Gastroesophageal sphincter (tissue), 4 donors: ENCODE measurements at regions not wholly inside any gene's neighbourhood (a gene's known extent, or its start where the extent isn't known, plus 50 kb on each side); places are given as distances from the start of the nearest gene placed in this dataset.

Experiments
- ATAC-seq: fragments of 150-250 bp; one replicate; pipeline ENCODE4 v1.9.1; 2016; ENCODE audit warnings: mild to moderate bottlenecking, moderate library complexity
- H3K27ac ChIP-seq, 4 donors: fragments of 200-600 bp; sonication (generic) in 3 of 4; 1 replicate in 3 of 4; 2 replicates in 1 of 4; pipeline ENCODE4 v1.5.1; 2016 to 2019
- H3K27me3 ChIP-seq: fragments of 200-600 bp; sonication (generic); one replicate; pipeline ENCODE4 v1.5.1; 2019
- H3K36me3 ChIP-seq, 2 donors: fragments of 200-600 bp; sonication (generic); one replicate each; pipeline ENCODE4 v1.5.1; 2019; ENCODE audit warnings: control low read depth in 1 of 2
- H3K4me1 ChIP-seq, 3 donors: fragments of 200-600 bp; sonication (generic); 1 replicate in 2 of 3; 2 replicates in 1 of 3; pipeline ENCODE4 v1.5.1; 2016 to 2019; ENCODE audit warnings: control low read depth in 2 of 3
- H3K4me3 ChIP-seq, 2 donors: fragments of 200-600 bp; sonication (generic); one replicate each; pipeline ENCODE4 v1.5.1; 2019; ENCODE audit warnings: mild to moderate bottlenecking in 1 of 2, moderate library complexity in 1 of 2
- H3K9me3 ChIP-seq, 3 donors: fragments of 200-600 bp; sonication (generic); one replicate each; pipeline ENCODE4 v1.5.1; 2017 to 2019; ENCODE audit warnings: control low read depth in 2 of 3
- CTCF ChIP-seq, 4 experiments: fragments of 200-600 bp in 2 of 4; fragments of 450-650 bp in 2 of 4; sonication (generic) in 1 of 4; IDR thresholded peaks; one replicate each; pipeline ENCODE4 v1.5.1; 2017 to 2019; ENCODE audit warnings: antibody characterized with exemption in 4 of 4, mild to moderate bottlenecking in 2 of 4, moderate library complexity in 2 of 4
- EP300 ChIP-seq: sonication (generic); formaldehyde crosslinking; IDR thresholded peaks from one replicate; pipeline ENCODE4 v1.6.1; 2017; ENCODE audit warnings: antibody characterized with exemption, mild to moderate bottlenecking
- POLR2A ChIP-seq, 2 donors: fragments of 450-650 bp; IDR thresholded peaks; one replicate each; pipeline ENCODE4 v1.6.1; 2017; ENCODE audit warnings: antibody characterized with exemption in 2 of 2, mild to moderate bottlenecking in 2 of 2, moderate library complexity in 1 of 2
- POLR2AphosphoS5 ChIP-seq: sonication (generic); formaldehyde crosslinking; IDR thresholded peaks from one replicate; pipeline ENCODE4 v1.6.1; 2017; ENCODE audit warnings: antibody characterized with exemption
- whole genome bisulfite sequencing, 2 donors: methylation state at CpG; one replicate each; pipeline ENCODE4 v1.1.5; 2018; ENCODE audit warnings: low coverage in 1 of 2; 5-methylcytosine and 5-hydroxymethylcytosine counted together

DNA sequence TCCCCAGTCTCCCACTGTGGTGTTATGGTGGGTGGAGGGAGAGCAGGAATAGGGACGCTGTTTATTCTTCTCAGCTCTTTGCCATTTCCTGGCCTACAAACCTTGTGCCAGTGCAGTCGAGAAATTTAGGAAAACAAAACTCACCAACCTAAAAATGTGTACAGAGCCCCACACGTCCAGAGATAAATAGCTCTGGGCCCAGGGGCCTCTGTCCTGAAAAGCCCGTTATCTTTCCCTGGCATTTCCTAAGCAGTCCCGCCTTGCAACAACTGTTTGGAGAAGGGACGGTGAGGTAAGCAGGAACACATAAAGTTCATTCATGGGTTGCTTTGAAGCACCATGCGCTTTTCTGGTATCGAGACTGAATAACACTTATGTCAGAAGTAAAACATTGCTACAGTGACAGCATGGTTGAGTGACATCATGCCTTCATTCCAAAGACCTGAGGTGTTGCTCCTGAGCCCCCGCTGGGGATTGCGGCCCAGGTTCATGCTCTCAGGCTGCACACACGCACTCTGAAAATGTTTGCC is 80.1 kb upstream of the NXT1 start:
- 46 to 63% methylated on average over 5 to 6 of the region's 11 CpGs for WGBS, 2 donors

DNA sequence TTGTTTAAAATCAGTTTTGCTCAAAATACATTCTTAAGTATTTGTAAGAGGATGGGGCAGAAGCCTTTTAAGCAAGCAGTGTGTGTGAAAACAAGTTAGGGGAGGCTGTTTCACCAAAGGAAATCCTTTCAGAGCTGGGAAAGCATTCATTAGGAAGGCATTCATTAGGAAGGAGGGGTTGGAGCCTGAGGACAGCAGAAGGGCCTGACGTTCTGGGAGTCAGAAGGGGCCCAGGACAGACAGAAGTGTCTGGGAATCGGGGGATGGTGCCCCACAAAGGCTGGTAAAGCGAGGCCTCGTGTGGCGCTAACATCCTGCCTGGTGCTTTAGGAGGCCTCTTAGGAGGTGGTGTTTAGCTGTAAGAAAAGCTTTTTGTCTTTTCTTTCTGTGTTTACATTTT is 80.6 kb upstream of the NXT1 start:
- no peaks in the 10 kb centered on the region for H3K4me1 ChIP-seq
- H3K27me3 ChIP-seq = no peaks in the 10 kb centered on the region
- TF ChIP-seq POLR2AphosphoS5 (no peak), POLR2A (IDR thresholded peaks at IDR 0.05) (no peak), CTCF (IDR thresholded peaks at IDR 0.05) (no peak), EP300 (no peak)
- no peaks in the 10 kb centered on the region for H3K9me3 ChIP-seq
- ATAC-seq = no peak
- no peak overlapping the region for H3K4me3 ChIP-seq
- 74 to 92% methylated on average over 3 to 5 of the region's 5 CpGs for WGBS, 2 donors
- H3K36me3 ChIP-seq = no peaks in the 10 kb centered on the region
- peak overlapping the region in 3 of 4 donors; percentile 24 to 74 (median 64) for H3K27ac ChIP-seq

More for the DNA sequence above, 80.1 kb upstream of the NXT1 start:
- peak; percentile 69 for ATAC-seq
- no peak overlapping the region for H3K4me3 ChIP-seq
- H3K27me3 ChIP-seq = no peaks in the 10 kb centered on the region
- TF ChIP-seq CTCF (IDR thresholded peaks at IDR 0.05) (no peak), POLR2A (IDR thresholded peaks at IDR 0.05) (no peak), POLR2AphosphoS5 (no peak), EP300 (no peak)
- no peaks in the 10 kb centered on the region for H3K9me3 ChIP-seq
- no peaks in the 10 kb centered on the region for H3K4me1 ChIP-seq
- peak overlapping the region in 3 of 4 donors; percentile 24 to 74 (median 64) for H3K27ac ChIP-seq
- no peaks in the 10 kb centered on the region for H3K36me3 ChIP-seq

- Histone ChIP-seq H3K27ac (peak overlapping the region in 1 of 4 donors; percentile 64), H3K27me3 (no peaks in the 10 kb centered on the region), H3K36me3 (no peaks in the 10 kb centered on the region), H3K4me1 (no peaks in the 10 kb centered on the region), H3K4me3 (no peak overlapping the region), H3K9me3 (no peaks in the 10 kb centered on the region)
- no peak for TF ChIP-seq POLR2AphosphoS5
- 89 to 96% methylated on average over 3 to 4 of the region's 4 CpGs for WGBS, 2 donors
- ATAC-seq = no peak
These were observed 81.7 kb upstream of the NXT1 start for GRCh38 chr20:23268792-23269354.

DNA sequence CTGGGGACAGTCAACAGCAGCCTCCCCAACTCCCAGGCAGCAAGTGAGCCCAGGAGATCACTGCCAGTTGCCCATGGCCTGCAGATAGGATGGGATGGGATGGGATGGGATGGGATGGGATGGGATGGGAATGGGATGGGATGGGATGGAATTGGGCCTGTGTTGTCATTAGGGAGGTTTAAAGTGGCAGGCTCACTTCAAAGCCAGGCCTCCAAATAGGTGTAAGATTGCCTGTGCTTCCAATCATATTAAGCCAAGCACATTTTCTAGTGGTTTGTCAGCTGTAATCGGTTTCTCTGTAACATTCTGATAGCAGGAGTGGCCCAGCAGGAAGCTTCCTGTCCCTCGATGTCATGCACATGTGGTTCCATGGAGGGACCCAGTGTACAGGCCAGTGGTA is 82.7 kb upstream of the NXT1 start:
- TF ChIP-seq POLR2AphosphoS5 (no peak), EP300 (no peak), CTCF (IDR thresholded peaks at IDR 0.05) (no peak), POLR2A (IDR thresholded peaks at IDR 0.05) (no peak)
- Histone ChIP-seq H3K4me3 (no peak overlapping the region), H3K4me1 (no peaks in the 10 kb centered on the region), H3K9me3 (peaks cover 0 to 6% (median 0%) of the 10 kb centered on the region in 3 donors), H3K27ac (no peak overlapping the region), H3K36me3 (no peaks in the 10 kb centered on the region), H3K27me3 (no peaks in the 10 kb centered on the region)
- no peak for ATAC-seq
- 88% methylated on average over 2 of the region's 2 CpGs; no CpG with 5 or more reads in 1 of the 2 donors for WGBS, 2 donors

DNA sequence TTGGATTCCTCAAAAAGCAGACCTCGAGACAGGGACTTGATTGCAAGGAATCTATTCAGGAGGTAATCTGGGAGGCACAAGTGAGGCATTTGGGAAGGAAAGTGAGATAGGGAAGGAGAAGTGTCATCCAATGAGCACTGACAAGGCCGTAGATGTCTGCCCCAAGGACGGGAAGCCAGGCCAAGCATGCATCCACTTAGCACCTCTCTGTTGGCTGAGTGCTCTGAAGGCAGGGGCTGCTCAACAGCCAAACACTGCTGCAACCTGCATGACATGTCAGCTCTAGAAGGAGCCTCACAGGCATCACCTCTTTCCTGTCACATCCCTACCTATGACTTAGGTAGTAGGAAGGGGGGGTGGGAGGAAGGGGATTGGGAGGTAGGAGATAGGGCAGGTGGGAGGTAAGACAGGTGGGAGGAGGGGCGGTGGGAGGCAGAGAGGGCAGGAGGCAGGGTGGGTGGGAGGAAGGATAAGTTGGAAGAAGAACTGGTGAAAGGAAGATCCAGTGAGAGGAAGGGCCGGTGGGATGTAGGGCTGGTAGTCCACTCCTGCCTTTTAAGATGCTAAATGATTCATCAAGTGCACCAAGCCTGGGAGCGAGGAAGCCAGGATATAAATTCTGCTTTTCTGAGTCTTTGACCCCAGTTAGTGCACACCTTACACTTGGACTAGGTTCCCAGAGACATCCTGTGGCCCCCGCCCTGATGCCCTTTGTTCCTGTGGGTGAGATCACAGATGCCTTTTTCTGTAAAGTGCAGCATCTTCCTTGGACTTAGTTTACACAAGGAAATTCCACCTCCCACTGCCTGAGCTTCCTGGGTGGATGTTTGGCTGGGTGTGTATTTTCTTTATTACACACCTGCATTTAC is 83.8 kb upstream of the NXT1 start:
- Histone ChIP-seq H3K9me3 (peaks cover 0 to 6% (median 0%) of the 10 kb centered on the region in 3 donors), H3K27ac (no peak overlapping the region), H3K4me1 (no peaks in the 10 kb centered on the region), H3K4me3 (no peak overlapping the region), H3K36me3 (no peaks in the 10 kb centered on the region), H3K27me3 (no peaks in the 10 kb centered on the region)
- 70 to 100% methylated on average over 2 to 6 of the region's 7 CpGs for WGBS, 2 donors
- no peak for ATAC-seq
- TF ChIP-seq EP300 (no peak), POLR2A (IDR thresholded peaks at IDR 0.05) (no peak), CTCF (IDR thresholded peaks at IDR 0.05) (no peak), POLR2AphosphoS5 (no peak)
